ENCODE measurements at regions not wholly inside any gene's neighbourhood (a gene's known extent, or its start where the extent isn't known, plus 50 kb on each side); places are given as distances from the start of the nearest gene placed in this dataset.
A peak's percentile ranks its signal among the peaks of the same experiment; 100 is the strongest.

DNA sequence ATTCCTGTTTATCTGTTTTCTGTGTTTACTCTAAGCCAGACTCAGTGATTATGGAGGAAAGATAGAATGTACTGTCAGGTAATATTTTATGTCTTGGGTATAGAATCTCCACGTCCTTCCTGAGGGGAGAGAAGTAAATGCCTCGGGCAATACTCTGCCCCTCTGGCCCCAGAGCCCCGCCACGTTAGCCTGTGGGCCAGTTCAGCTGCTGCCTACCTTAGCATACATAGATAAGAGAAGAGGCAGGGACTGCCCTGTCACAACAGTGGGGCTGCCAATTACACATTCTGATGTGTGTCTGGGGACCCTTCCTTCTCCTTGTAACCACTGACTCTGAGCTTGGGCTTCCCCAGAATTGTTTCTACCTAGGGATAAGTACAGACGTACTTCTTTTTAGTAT is 347.7 kb upstream of the ATP11B start:
- 0 out of 2 replicates have a peak, but pooled peaks cover 4% of the 10 kb centered on the region for H3K9me2 ChIP-seq (ENCODE audit: insufficient read depth)
- TF ChIP-seq, protein P1, sequence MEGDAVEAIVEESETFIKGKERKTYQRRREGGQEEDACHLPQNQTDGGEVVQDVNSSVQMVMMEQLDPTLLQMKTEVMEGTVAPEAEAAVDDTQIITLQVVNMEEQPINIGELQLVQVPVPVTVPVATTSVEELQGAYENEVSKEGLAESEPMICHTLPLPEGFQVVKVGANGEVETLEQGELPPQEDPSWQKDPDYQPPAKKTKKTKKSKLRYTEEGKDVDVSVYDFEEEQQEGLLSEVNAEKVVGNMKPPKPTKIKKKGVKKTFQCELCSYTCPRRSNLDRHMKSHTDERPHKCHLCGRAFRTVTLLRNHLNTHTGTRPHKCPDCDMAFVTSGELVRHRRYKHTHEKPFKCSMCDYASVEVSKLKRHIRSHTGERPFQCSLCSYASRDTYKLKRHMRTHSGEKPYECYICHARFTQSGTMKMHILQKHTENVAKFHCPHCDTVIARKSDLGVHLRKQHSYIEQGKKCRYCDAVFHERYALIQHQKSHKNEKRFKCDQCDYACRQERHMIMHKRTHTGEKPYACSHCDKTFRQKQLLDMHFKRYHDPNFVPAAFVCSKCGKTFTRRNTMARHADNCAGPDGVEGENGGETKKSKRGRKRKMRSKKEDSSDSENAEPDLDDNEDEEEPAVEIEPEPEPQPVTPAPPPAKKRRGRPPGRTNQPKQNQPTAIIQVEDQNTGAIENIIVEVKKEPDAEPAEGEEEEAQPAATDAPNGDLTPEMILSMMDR (conservative IDR thresholded peaks at IDR 0.05): no peak
- TF ChIP-seq EZH2 (IDR thresholded peaks at IDR 0.05; ENCODE audit: low read depth): no peak
- H4K20me1 ChIP-seq (ENCODE audit: insufficient read depth): no peaks in the 10 kb centered on the region
- no peaks in the 10 kb centered on the region for H3K36me3 ChIP-seq (ENCODE audit: low read depth)
- CTCF ChIA-PET: no interaction called here
- H3K4me1 ChIP-seq (replicated peaks; ENCODE audit: insufficient read depth): no peaks in the 10 kb centered on the region
- no peak overlapping the region for H3K4me2 ChIP-seq
- intact Hi-C loops (cut with micrococcal nuclease; ENCODE audit: unreplicated experiment): no loop called here
- no peak overlapping the region for H3K27ac ChIP-seq
- H3F3A ChIP-seq (ENCODE audit: insufficient read depth, low read depth): no peaks in the 10 kb centered on the region
- DNase-seq: no peak
- H3K79me2 ChIP-seq (ENCODE audit: low read depth): no peaks in the 10 kb centered on the region
- POLR2A ChIA-PET (ENCODE audit: unreplicated experiment): no interaction called here
- H3K4me3 ChIP-seq: no peak overlapping the region
- no TSS peak for BruUV-seq (replicated peaks)
- no peak overlapping the region for H2AFZ ChIP-seq
- H3K9me3 ChIP-seq (ENCODE audit: insufficient read depth, low read depth): no peaks in the 10 kb centered on the region
- no peaks in the 10 kb centered on the region for H3K27me3 ChIP-seq (ENCODE audit: insufficient read depth, low read depth)

- no TSS peak for BruUV-seq (replicated peaks)
- POLR2A ChIA-PET (ENCODE audit: unreplicated experiment): interaction anchor here (0.6 kb wide), 1 partner anchor 284 kb away, joined by 5 read pairs; no protein-coding TSS in a partner anchor
- CTCF ChIA-PET: no interaction called here
- H3K9me3 ChIP-seq (ENCODE audit: insufficient read depth, low read depth): no peaks in the 10 kb centered on the region
- no peaks in the 10 kb centered on the region for H3K27me3 ChIP-seq (ENCODE audit: insufficient read depth, low read depth)
- H3K9me2 ChIP-seq (ENCODE audit: insufficient read depth): no peaks in the 10 kb centered on the region
- H2AFZ ChIP-seq: 0 out of 2 replicates have a peak overlapping the region, but pooled peaks have one; percentile 4
- H3K27ac ChIP-seq: no peak overlapping the region
- no peak for DNase-seq
- intact Hi-C loops (cut with micrococcal nuclease; ENCODE audit: unreplicated experiment): no loop called here
- no peaks in the 10 kb centered on the region for H3K36me3 ChIP-seq (ENCODE audit: low read depth)
- no peaks in the 10 kb centered on the region for H4K20me1 ChIP-seq (ENCODE audit: insufficient read depth)
- TF ChIP-seq, protein P1 (conservative IDR thresholded peaks at IDR 0.05): no peak
- TF ChIP-seq EZH2 (IDR thresholded peaks at IDR 0.05; ENCODE audit: low read depth): no peak
- no peaks in the 10 kb centered on the region for H3F3A ChIP-seq (ENCODE audit: insufficient read depth, low read depth)
- no peak overlapping the region for H3K4me2 ChIP-seq
- no peaks in the 10 kb centered on the region for H3K79me2 ChIP-seq (ENCODE audit: low read depth)
- H3K4me3 ChIP-seq: no peak overlapping the region
- H3K4me1 ChIP-seq (replicated peaks; ENCODE audit: insufficient read depth): no peaks in the 10 kb centered on the region
These were observed 342.1 kb upstream of the ATP11B start for GRCh38 chr3:182450942-182451787.

DNA sequence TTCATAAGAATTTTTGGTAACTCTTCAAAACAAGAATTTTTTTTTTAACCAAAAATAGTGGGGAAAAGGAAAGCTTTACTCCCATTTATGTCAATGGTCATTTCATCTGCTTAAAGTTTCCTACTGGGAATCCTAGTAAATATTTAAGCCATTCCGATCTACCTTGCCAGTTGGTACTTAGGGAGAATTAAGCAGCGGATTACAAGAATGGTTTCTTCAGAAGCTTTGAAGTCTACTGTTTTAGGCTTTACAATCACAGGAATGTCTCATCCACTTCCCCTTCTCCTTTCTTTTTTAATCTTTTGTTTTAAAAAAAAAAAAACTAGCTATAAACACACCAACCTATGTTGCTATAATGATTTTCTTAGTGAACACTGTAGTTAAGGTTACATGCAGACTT is 341.4 kb upstream of the ATP11B start:
- H3K9me3 ChIP-seq (ENCODE audit: insufficient read depth, low read depth): no peaks in the 10 kb centered on the region
- no peaks in the 10 kb centered on the region for H3K4me1 ChIP-seq (replicated peaks; ENCODE audit: insufficient read depth)
- H3F3A ChIP-seq (ENCODE audit: insufficient read depth, low read depth): no peaks in the 10 kb centered on the region
- no peak overlapping the region for H3K4me3 ChIP-seq
- no peak overlapping the region for H2AFZ ChIP-seq
- CTCF ChIA-PET: interaction anchor here (0.6 kb wide), 1 partner anchor 58 kb away, joined by 6 read pairs; no protein-coding TSS in a partner anchor
- H3K79me2 ChIP-seq (ENCODE audit: low read depth): no peaks in the 10 kb centered on the region
- intact Hi-C loops (cut with micrococcal nuclease; ENCODE audit: unreplicated experiment): no loop called here
- H3K36me3 ChIP-seq (ENCODE audit: low read depth): no peaks in the 10 kb centered on the region
- no TSS peak for BruUV-seq (replicated peaks)
- H3K27me3 ChIP-seq (ENCODE audit: insufficient read depth, low read depth): no peaks in the 10 kb centered on the region
- no peak overlapping the region for H3K27ac ChIP-seq
- H4K20me1 ChIP-seq (ENCODE audit: insufficient read depth): no peaks in the 10 kb centered on the region
- POLR2A ChIA-PET (ENCODE audit: unreplicated experiment): no interaction called here
- no peaks in the 10 kb centered on the region for H3K9me2 ChIP-seq (ENCODE audit: insufficient read depth)
- TF ChIP-seq EZH2 (IDR thresholded peaks at IDR 0.05; ENCODE audit: low read depth): no peak
- no peak for DNase-seq
- no peak overlapping the region for H3K4me2 ChIP-seq

Data from PC-9 (cell line).